AG09319 (cell line): ENCODE measurements at regions not wholly inside any gene's neighbourhood (a gene's known extent, or its start where the extent isn't known, plus 50 kb on each side); places are given as distances from the start of the nearest gene placed in this dataset.
"Not testable (repeated sequence)": the region's sequence is repeated elsewhere in the genome, so short reads cannot be mapped to it uniquely, and the experiment has no call there.

Experiments used
- DNase-seq: peaks from one replicate; pipeline ENCODE4 v3.0.0-alpha.2; 2010; ENCODE audit warnings: low read depth; ENCODE audit errors: extremely low read depth
- CTCF ChIP-seq: IDR thresholded peaks from 2 replicates; pipeline ENCODE4 v1.5.1; 2011; ENCODE audit warnings: low read depth, mild to moderate bottlenecking, inconsistent platforms, low read length, moderate library complexity

GRCh38 chr3:69658514-69659140, 80.6 kb upstream of the MITF start:
- no peak for TF ChIP-seq CTCF
- no peak for DNase-seq

GRCh38 chr3:69657030-69657429, 82.2 kb upstream of the MITF start:
- DNase-seq = not testable (repeated sequence)

- DNase-seq = no peak
- TF ChIP-seq CTCF = no peak
Measured at GRCh38 chr3:69651765-69652164, 87.5 kb upstream of the MITF start.

GRCh38 chr3:69650066-69650419, 89.2 kb upstream of the MITF start:
- no peak for TF ChIP-seq CTCF
- no peak for DNase-seq

- no peak for TF ChIP-seq CTCF
- no peak for DNase-seq
Measured at GRCh38 chr3:69649120-69650065, 89.9 kb upstream of the MITF start.

GRCh38 chr3:69648126-69648525, 91.1 kb upstream of the MITF start:
- TF ChIP-seq CTCF = no peak
- no peak for DNase-seq

GRCh38 chr3:69647511-69648110, 91.7 kb upstream of the MITF start:
- DNase-seq = no peak
- no peak for TF ChIP-seq CTCF
